Adrenal gland (tissue), 9 donors: ENCODE measurements at regions not wholly inside any gene's neighbourhood (a gene's known extent, or its start where the extent isn't known, plus 50 kb on each side); places are given as distances from the start of the nearest gene placed in this dataset.
A peak's percentile ranks its signal among the peaks of the same experiment; 100 is the strongest.

Experiments
- DNase-seq, 7 donors: peaks; one replicate each; pipeline ENCODE4 v3.0.0-alpha.2; 2019 to 2020
- H3K27ac ChIP-seq, 5 donors: fragments of 200-600 bp; sonication (generic) in 4 of 5; 1 replicate in 3 of 5; 2 replicates in 2 of 5; pipeline versions ENCODE4 v1.5.1 to v1.8.0; 2016 to 2020; ENCODE audit warnings: mild to moderate bottlenecking in 1 of 5
- H3K27me3 ChIP-seq: fragments of 200-600 bp; 2 replicates; pipeline ENCODE4 v1.8.0; 2021
- H3K36me3 ChIP-seq, 2 donors: fragments of 200-600 bp; replicated peaks in 1 of 2; 1 replicate in 1 of 2; 2 replicates in 1 of 2; pipeline versions ENCODE4 v1.5.1 to v1.8.0; 2018 to 2022
- H3K4me1 ChIP-seq, 2 donors: fragments of 200-600 bp; replicated peaks in 1 of 2; 1 replicate in 1 of 2; 2 replicates in 1 of 2; pipeline versions ENCODE4 v1.5.1 to v1.8.0; 2018 to 2021
- H3K4me3 ChIP-seq, 4 donors: fragments of 200-600 bp; sonication (generic) in 3 of 4; one replicate each; pipeline ENCODE4 v1.5.1; 2016 to 2018
- H3K9me3 ChIP-seq, 3 donors: fragments of 200-600 bp; sonication (generic) in 1 of 3; replicated peaks in 1 of 3; 1 replicate in 2 of 3; 2 replicates in 1 of 3; pipeline versions ENCODE4 v1.5.1 to v1.8.0; 2016 to 2021
- POLR2A ChIP-seq, 2 donors: fragments of 450-650 bp; IDR thresholded peaks; one replicate each; pipeline ENCODE4 v1.6.1; 2017; ENCODE audit warnings: antibody characterized with exemption in 2 of 2, mild to moderate bottlenecking in 2 of 2, moderate library complexity in 1 of 2
- WGBS, 4 donors: extraction: QIAGEN DNeasy Blood & Tissue Kit in 2 of 4; methylation state at CpG; one replicate each; pipeline versions ENCODE4 v1.1.5 to v1.1.7; 2013 to 2017; 5-methylcytosine and 5-hydroxymethylcytosine counted together
- intact Hi-C, 2 donors: fragments of 100-400 bp; cut with DNase I; formaldehyde crosslinking; loops; one replicate each; pipeline versions ENCODE4 v1.14.1 to v1.15.0; 2022 to 2023
- TF ChIP-seq, protein P1 (sequence below), 6 experiments: fragments of 450-650 bp in 4 of 6; fragments of 200-600 bp in 2 of 6; sonication (generic) in 1 of 6; IDR thresholded peaks; 1 replicate in 5 of 6; 2 replicates in 1 of 6; pipeline versions ENCODE4 v1.5.1 to v1.8.0; 2016 to 2021; ENCODE audit warnings: antibody characterized with exemption in 6 of 6, mild to moderate bottlenecking in 2 of 6, moderate library complexity in 1 of 6
- donor health status: healthy with polysubstance abuse.
- donor health status: Bipolar disorder and iron deficiency.
- donor health status: DM: yes; HTN: yes; CAD: no.
- donor health status: DM: no; HTN: no; CAD: no.
- donor health status: DM: no; HTN: no; CAD: no.

GRCh38 chr3:73773233-73773632, 148.5 kb upstream of the PDZRN3 start:
- no peaks in the 10 kb centered on the region for H3K9me3 ChIP-seq
- H3K4me1 ChIP-seq, result peaks cover 0 to 5% of the 10 kb centered on the region in 2 donors
- intact Hi-C loops, result loop anchor here in 1 of 2 donors (5.0 kb wide), 1 partner anchor 261 kb away; no protein-coding TSS in a partner anchor
- H3K27me3 ChIP-seq, result no peaks in the 10 kb centered on the region
- WGBS, 4 donors, result 29 to 40% (median 34%) methylated on average over 1 of the region's 1 CpG
- DNase-seq, result peak in 1 of 7 donors; percentile 30
- H3K36me3 ChIP-seq, result no peaks in the 10 kb centered on the region
- no peak overlapping the region for H3K27ac ChIP-seq
- TF ChIP-seq POLR2A (IDR thresholded peaks at IDR 0.05), result no peak
- TF ChIP-seq, protein P1, sequence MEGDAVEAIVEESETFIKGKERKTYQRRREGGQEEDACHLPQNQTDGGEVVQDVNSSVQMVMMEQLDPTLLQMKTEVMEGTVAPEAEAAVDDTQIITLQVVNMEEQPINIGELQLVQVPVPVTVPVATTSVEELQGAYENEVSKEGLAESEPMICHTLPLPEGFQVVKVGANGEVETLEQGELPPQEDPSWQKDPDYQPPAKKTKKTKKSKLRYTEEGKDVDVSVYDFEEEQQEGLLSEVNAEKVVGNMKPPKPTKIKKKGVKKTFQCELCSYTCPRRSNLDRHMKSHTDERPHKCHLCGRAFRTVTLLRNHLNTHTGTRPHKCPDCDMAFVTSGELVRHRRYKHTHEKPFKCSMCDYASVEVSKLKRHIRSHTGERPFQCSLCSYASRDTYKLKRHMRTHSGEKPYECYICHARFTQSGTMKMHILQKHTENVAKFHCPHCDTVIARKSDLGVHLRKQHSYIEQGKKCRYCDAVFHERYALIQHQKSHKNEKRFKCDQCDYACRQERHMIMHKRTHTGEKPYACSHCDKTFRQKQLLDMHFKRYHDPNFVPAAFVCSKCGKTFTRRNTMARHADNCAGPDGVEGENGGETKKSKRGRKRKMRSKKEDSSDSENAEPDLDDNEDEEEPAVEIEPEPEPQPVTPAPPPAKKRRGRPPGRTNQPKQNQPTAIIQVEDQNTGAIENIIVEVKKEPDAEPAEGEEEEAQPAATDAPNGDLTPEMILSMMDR (IDR thresholded peaks at IDR 0.05), result no peak
- H3K4me3 ChIP-seq, result no peak overlapping the region

DNA sequence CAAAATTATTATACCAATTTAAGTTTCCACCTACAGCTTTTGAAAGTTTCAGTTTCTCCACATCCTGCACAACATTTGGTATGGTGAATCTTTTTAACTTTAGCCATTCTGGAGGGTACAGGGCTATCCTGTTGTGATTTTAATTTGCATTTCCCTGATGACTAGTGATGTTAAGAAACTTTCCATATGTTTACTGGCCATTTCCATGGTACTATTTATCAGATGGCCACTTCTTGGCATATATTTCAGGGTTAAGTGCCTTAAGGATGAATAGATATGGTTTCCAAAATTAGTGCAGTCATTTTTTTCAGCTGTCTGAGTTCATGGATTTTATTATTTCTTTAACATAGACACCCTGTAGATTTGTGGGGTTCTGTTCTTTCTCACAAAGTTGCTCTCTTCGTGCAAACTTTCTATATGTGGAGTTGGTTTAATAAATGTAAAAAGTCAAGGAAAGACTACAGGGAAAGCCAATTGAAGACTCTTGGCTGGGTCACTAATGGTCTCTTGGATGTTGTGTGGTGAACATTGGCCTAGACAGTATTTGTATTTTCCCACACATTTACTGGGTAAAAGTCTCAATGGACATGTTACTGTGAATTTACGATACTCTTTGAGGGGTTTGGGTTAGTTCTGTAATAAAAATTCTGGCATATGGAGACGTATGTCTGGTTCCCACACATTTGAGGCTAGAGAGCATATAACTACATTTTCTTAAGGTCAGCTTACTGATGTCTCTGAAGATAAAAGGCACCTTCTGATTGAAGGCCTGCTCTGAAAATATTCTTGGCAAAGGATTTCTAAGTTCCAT, 147.5 kb upstream of the PDZRN3 start:
- Histone ChIP-seq H3K4me3 (no peak overlapping the region), H3K27me3 (no peaks in the 10 kb centered on the region), H3K27ac (no peak overlapping the region), H3K4me1 (peaks cover 0 to 5% of the 10 kb centered on the region in 2 donors), H3K9me3 (no peaks in the 10 kb centered on the region), H3K36me3 (no peaks in the 10 kb centered on the region)
- intact Hi-C loops, result loop anchor here in 1 of 2 donors (5.0 kb wide), 1 partner anchor 260 kb away; no protein-coding TSS in a partner anchor
- no peak for TF ChIP-seq POLR2A (IDR thresholded peaks at IDR 0.05)
- TF ChIP-seq, protein P1 (IDR thresholded peaks at IDR 0.05), result no peak
- 78 to 87% (median 85%) methylated on average over 3 of the region's 3 CpGs for WGBS, 4 donors
- no peak for DNase-seq

DNA sequence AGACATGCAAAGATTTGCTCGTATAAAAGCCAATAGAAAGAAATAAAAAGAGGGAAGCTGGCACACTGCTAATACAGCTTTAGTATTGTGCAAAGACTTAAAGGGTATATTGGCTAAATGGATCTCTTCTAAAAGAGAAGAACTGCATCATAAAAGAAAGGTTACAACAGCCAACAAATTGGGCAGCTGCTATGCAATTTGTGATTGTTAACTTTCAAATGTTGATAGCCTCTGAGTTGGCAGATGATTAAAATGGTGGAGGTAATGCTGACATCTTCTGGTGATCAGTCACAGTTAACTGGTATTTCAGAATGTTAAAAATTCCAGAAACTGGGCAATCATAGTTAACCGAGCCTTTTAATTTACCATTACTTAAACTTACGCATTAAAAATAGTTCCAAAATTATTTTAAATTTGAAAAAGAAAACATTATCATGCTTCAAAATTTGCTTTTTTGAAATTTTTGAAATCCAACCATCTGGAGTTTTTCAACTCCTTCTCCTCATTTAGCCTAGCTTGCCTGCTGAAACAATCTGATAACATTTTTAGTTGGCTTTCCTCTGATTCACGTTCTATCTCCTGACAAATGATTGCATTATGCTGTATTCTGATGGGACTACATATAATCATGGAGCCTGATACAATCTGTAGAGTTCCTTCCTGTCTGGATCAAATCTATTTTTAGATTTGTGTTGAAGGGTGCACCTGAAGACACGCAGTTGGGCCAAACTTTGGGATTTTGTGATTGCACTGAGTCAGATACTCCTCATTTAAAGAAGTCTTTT, 144.0 kb upstream of the PDZRN3 start:
- WGBS, 4 donors, result 73 to 78% (median 75%) methylated on average over 5 of the region's 5 CpGs

More for the DNA sequence above, 144.0 kb upstream of the PDZRN3 start:
- H3K4me1 ChIP-seq, result no peaks in the 10 kb centered on the region
- no peak for DNase-seq
- H3K36me3 ChIP-seq, result no peaks in the 10 kb centered on the region
- H3K27me3 ChIP-seq, result no peaks in the 10 kb centered on the region
- TF ChIP-seq POLR2A (IDR thresholded peaks at IDR 0.05), result no peak
- TF ChIP-seq, protein P1 (IDR thresholded peaks at IDR 0.05), result no peak
- H3K9me3 ChIP-seq, result no peaks in the 10 kb centered on the region
- no peak overlapping the region for H3K4me3 ChIP-seq
- no peak overlapping the region for H3K27ac ChIP-seq
- intact Hi-C loops, result no loop called here
